Heart right ventricle (tissue), 16 donors: ENCODE measurements at regions not wholly inside any gene's neighbourhood (a gene's known extent, or its start where the extent isn't known, plus 50 kb on each side); places are given as distances from the start of the nearest gene placed in this dataset.

Experiments used
- ATAC-seq, 8 donors: fragments of 200-7000 bp; cut with Tn5 transposase; one replicate each; pipeline ENCODE4 v1.9.1; 2020; ENCODE audit warnings: mild to moderate bottlenecking in 8 of 8, moderate library complexity in 8 of 8, moderate number of reproducible peaks in 1 of 8
- DNase-seq, 2 donors: peaks; one replicate each; pipeline ENCODE4 v3.0.0-alpha.2; 2020
- H3K27ac ChIP-seq, 10 donors: fragments of 200-600 bp; sonication (generic) in 2 of 10; one replicate each; pipeline versions ENCODE4 v1.5.0 to v1.8.0; 2020 to 2022; ENCODE audit warnings: mild to moderate bottlenecking in 3 of 10
- H3K27me3 ChIP-seq, 7 donors: fragments of 200-600 bp; one replicate each; pipeline ENCODE4 v1.8.0; 2021 to 2022; ENCODE audit warnings: mild to moderate bottlenecking in 2 of 7
- H3K36me3 ChIP-seq, 9 donors: fragments of 200-600 bp; sonication (generic) in 1 of 9; one replicate each; pipeline versions ENCODE4 v1.5.0 to v1.8.0; 2020 to 2022; ENCODE audit warnings: mild to moderate bottlenecking in 2 of 9
- H3K4me1 ChIP-seq, 9 donors: fragments of 200-600 bp; sonication (generic) in 1 of 9; one replicate each; pipeline versions ENCODE4 v1.5.0 to v1.8.0; 2020 to 2022; ENCODE audit warnings: mild to moderate bottlenecking in 4 of 9
- H3K4me3 ChIP-seq, 10 donors: fragments of 200-600 bp; sonication (generic) in 2 of 10; one replicate each; pipeline versions ENCODE4 v1.5.0 to v1.8.0; 2020 to 2022; ENCODE audit warnings: mild to moderate bottlenecking in 7 of 10, moderate library complexity in 2 of 10
- H3K9me3 ChIP-seq, 11 donors: fragments of 200-600 bp in 10 of 11; sonication (generic) in 2 of 11; one replicate each; pipeline versions ENCODE4 v1.5.0 to v1.8.0; 2013 to 2022; ENCODE audit warnings: mild to moderate bottlenecking in 2 of 11, control low read depth in 1 of 11, moderate library complexity in 1 of 11
- WGBS, 2 donors: extraction: QIAGEN DNeasy Blood & Tissue Kit; methylation state at CpG; one replicate each; pipeline ENCODE4 v1.1.7; 2013; ENCODE audit warnings: inconsistent platforms in 1 of 2; 5-methylcytosine and 5-hydroxymethylcytosine counted together
- intact Hi-C, 10 donors: fragments of 100-400 bp; cut with DNase I; formaldehyde crosslinking; loops; one replicate each; pipeline versions ENCODE4 v1.11.1 to v1.14.2; 2022
- TF ChIP-seq, protein P1 (sequence below), 9 donors: fragments of 200-600 bp; sonication (generic) in 2 of 9; IDR thresholded peaks; one replicate each; pipeline versions ENCODE4 v1.5.0 to v1.8.0; 2021 to 2022; ENCODE audit warnings: antibody characterized with exemption in 9 of 9, mild to moderate bottlenecking in 5 of 9, moderate library complexity in 1 of 9
- donor health status: Arrhythmogenic right ventricular cardiomyopathy.
- donor health status: ischemic (EF 13 %, LVEDD 7.1; RV severe dilation, severe dysfunction).
- donor health status: healthy with polysubstance abuse.
- donor health status: DM: no; HTN: yes; CAD: no.
- donor health status: DM: no; HTN: no; CAD: no.
- donor health status: ischemic (EF 25% LVEDD 6.9; RV normal size, moderate dysfunction).
- donor health status: ischemic (EF 25% LVEDD 5.7; RV mildly dilated, moderate dysfunction).
- donor health status: healthy.
- donor health status: DM: yes; HTN: yes; CAD: no.
- donor health status: Ischemic cardiomyopathy.
- donor health status: ischemic (EF 35%, LVEDD 5.7; RV mildly dilated, moderate dysfunction).
- donor health status: nonischemic (EF 11% LVEDD 7.7; RV severe dilation, severe dysfunction).
- donor health status: DM: yes; HTN: yes; CAD: no.
- donor health status: PGD.
- donor health status: ischemic (EF 29% LVEDD 5.4; RV normal size, mild dysfunction).
- donor health status: nonischemic (EF 23%, LVEDD 6.1; RV moderate dilation, normal function).

DNA sequence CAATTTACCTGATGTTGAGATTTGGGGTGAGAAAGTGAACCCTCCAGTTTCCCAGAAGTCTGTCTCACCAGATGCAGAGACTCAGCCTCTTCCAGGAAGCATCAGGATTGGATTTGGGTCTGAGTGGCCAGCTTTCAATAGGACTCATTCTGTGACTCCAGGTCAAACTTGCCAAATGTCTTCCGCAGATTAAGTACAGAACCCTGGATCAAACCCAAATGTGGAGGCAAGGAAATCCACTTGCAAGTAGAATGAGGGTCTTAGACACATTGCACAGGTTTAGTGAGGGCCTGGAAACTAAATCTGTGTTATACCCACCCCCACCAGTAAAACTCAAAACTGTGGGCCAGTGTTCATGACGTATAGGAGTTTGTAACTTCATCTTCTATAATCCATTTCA, 372.2 kb upstream of the MGMT start:
- no peak for DNase-seq
- 78 to 81% methylated on average over 2 of the region's 2 CpGs for WGBS, 2 donors
- H3K9me3 ChIP-seq = no peaks in the 10 kb centered on the region
- H3K27ac ChIP-seq = no peak overlapping the region
- peaks cover 0 to 4% (median 0%) of the 10 kb centered on the region in 7 donors for H3K27me3 ChIP-seq
- peaks cover 0 to 17% (median 5%) of the 10 kb centered on the region in 9 donors for H3K4me1 ChIP-seq
- intact Hi-C loops = loop anchor here in 1 of 10 donors (10.0 kb wide), 1 partner anchor 100 kb away; no protein-coding TSS in a partner anchor
- H3K36me3 ChIP-seq = no peaks in the 10 kb centered on the region
- TF ChIP-seq, protein P1, sequence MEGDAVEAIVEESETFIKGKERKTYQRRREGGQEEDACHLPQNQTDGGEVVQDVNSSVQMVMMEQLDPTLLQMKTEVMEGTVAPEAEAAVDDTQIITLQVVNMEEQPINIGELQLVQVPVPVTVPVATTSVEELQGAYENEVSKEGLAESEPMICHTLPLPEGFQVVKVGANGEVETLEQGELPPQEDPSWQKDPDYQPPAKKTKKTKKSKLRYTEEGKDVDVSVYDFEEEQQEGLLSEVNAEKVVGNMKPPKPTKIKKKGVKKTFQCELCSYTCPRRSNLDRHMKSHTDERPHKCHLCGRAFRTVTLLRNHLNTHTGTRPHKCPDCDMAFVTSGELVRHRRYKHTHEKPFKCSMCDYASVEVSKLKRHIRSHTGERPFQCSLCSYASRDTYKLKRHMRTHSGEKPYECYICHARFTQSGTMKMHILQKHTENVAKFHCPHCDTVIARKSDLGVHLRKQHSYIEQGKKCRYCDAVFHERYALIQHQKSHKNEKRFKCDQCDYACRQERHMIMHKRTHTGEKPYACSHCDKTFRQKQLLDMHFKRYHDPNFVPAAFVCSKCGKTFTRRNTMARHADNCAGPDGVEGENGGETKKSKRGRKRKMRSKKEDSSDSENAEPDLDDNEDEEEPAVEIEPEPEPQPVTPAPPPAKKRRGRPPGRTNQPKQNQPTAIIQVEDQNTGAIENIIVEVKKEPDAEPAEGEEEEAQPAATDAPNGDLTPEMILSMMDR (IDR thresholded peaks at IDR 0.05) = no peak
- H3K4me3 ChIP-seq = no peak overlapping the region
- no peak for ATAC-seq

DNA sequence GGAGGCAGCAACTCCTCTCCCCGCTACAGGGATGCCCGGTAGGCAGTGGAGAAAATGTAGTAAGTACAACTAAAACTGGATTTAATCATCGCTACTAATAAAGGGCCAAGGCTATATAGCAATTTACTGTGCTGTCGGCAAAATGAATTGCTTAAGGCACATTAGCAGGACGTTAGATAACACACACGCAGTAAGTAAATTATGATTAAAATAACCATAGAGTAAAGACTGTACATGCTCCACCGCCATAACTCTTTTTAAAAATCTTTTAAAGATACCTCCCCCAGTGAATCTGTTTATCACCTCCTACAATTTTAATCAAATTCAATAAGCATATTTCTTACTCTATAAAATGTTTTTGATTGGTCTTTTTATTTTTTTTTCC, 371.4 kb upstream of the MGMT start:
- intact Hi-C loops = loop anchor here in 1 of 10 donors (10.0 kb wide), 1 partner anchor 99 kb away; no protein-coding TSS in a partner anchor
- ATAC-seq = no peak
- H3K36me3 ChIP-seq = no peaks in the 10 kb centered on the region

DNA sequence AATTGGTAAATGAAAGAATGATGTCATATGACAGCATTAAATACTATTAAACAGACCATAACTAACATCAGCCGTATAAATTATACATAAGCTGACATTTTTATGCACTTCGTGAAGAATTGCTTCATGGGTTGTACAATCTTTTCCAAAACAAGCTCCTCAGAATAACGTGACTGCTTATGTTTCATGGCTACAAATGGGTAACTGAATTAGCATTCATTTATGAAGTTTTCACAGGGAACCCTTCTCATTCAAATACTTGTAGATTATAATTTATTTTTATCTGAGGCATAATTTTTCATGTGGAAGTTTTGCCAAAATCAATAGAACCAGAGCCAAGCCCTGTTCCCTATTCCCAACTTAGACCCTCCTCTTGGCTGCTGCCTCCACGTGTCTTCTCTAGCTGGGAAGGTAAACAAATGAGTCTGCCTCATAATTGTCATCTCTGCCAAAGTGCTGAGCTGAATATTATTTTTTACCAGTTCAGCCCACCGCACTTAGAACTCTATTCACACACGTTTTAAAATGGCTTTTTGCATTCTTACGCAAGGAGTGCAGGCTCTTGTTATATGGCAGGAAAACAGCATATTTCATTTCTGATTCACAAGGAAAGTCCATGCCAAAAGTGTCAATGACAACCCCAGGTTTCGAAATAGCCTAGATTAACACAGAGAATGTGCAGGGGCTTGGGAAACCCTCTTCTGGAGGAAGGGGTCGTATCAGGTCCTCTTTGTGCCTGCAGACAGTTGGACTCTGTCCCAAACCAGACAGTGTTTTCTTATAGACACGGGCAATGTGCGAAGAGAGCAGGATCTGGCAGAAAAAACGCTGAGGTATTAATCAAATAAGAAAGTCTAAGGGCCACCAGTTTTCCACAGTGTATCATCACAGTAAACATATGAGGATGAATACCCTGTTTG, 370.7 kb upstream of the MGMT start:
- no peaks in the 10 kb centered on the region for H3K36me3 ChIP-seq
- 40 to 50% methylated on average over 12 of the region's 12 CpGs for WGBS, 2 donors
- no peaks in the 10 kb centered on the region for H3K9me3 ChIP-seq
- peak overlapping the region in 3 of 10 donors; percentile 6 to 37 (median 28) for H3K27ac ChIP-seq
- H3K4me3 ChIP-seq = no peak overlapping the region
- peak in 1 of 2 donors; percentile 21 for DNase-seq
- peak; percentile 63 to 88 (median 76) for ATAC-seq
- H3K27me3 ChIP-seq = peaks cover 0 to 4% (median 0%) of the 10 kb centered on the region in 7 donors
- intact Hi-C loops = loop anchor here in 1 of 10 donors (10.0 kb wide), 1 partner anchor 98 kb away; no protein-coding TSS in a partner anchor
- TF ChIP-seq, protein P1 (IDR thresholded peaks at IDR 0.05) = no peak
- peaks cover 0 to 17% (median 5%) of the 10 kb centered on the region in 9 donors for H3K4me1 ChIP-seq

More for the DNA sequence above, 371.4 kb upstream of the MGMT start:
- 85 to 87% methylated on average over 7 of the region's 7 CpGs for WGBS, 2 donors
- TF ChIP-seq, protein P1 (IDR thresholded peaks at IDR 0.05) = no peak
- DNase-seq = no peak
- H3K4me1 ChIP-seq = peaks cover 0 to 17% (median 5%) of the 10 kb centered on the region in 9 donors
- H3K9me3 ChIP-seq = no peaks in the 10 kb centered on the region
- no peak overlapping the region for H3K4me3 ChIP-seq
- H3K27ac ChIP-seq = no peak overlapping the region
- peaks cover 0 to 4% (median 0%) of the 10 kb centered on the region in 7 donors for H3K27me3 ChIP-seq

DNA sequence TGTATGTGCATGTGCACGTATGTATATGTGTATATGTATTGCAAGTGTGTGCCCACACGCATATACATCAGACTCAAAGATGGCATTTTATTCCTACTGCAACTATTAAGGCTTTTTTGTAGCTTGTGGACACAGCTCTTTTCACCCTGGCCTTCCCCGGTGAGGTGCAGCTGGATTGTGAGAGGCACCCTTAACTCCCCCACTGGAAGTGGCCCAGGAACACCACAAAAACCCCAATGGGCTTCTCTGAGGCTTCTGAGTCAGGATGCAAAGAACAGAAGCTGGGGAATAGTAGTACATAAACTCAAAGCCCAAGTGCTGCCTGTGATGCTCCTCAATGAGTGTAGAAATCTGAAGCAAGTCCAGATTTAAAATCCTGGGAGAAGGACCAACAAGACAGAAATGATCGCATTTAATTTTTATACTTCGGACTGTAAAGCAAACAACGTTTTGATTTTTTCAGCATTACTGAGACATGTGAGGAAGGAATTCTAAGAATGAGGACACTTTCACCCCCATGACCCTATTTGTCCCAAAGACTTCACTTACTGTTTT, 369.2 kb upstream of the MGMT start:
- no peaks in the 10 kb centered on the region for H3K36me3 ChIP-seq
- no peak overlapping the region for H3K27ac ChIP-seq
- H3K27me3 ChIP-seq = peaks cover 0 to 4% (median 0%) of the 10 kb centered on the region in 7 donors
- intact Hi-C loops = loop anchor here in 1 of 10 donors (10.0 kb wide), 1 partner anchor 97 kb away; no protein-coding TSS in a partner anchor
- ATAC-seq (no peak), DNase-seq (no peak)
- WGBS, 2 donors = 76 to 79% methylated on average over 6 of the region's 6 CpGs
- TF ChIP-seq, protein P1 (IDR thresholded peaks at IDR 0.05) = no peak
- peaks cover 0 to 17% (median 5%) of the 10 kb centered on the region in 9 donors for H3K4me1 ChIP-seq
- no peaks in the 10 kb centered on the region for H3K9me3 ChIP-seq
- H3K4me3 ChIP-seq = no peak overlapping the region
